SK-N-SH (cell line): ENCODE measurements at regions not wholly inside any gene's neighbourhood (a gene's known extent, or its start where the extent isn't known, plus 50 kb on each side); places are given as distances from the start of the nearest gene placed in this dataset.

Experiments used
- CTCF ChIP-seq: fragments of 200-600 bp; sonication (generic); IDR thresholded peaks from 2 replicates; pipeline ENCODE4 v1.6.1; 2017; ENCODE audit warnings: antibody characterized with exemption, mild to moderate bottlenecking, moderate library complexity
- TF ChIP-seq, protein P1 (sequence below): IDR thresholded peaks from 2 replicates; pipeline ENCODE4 v1.6.1; 2012; ENCODE audit warnings: mild to moderate bottlenecking, low read depth, low read length, moderate library complexity

GRCh38 chr2:62352031-62352430 lies 154.0 kb downstream of the TMEM17 start:
- no peak for TF ChIP-seq CTCF
- TF ChIP-seq, protein P1, sequence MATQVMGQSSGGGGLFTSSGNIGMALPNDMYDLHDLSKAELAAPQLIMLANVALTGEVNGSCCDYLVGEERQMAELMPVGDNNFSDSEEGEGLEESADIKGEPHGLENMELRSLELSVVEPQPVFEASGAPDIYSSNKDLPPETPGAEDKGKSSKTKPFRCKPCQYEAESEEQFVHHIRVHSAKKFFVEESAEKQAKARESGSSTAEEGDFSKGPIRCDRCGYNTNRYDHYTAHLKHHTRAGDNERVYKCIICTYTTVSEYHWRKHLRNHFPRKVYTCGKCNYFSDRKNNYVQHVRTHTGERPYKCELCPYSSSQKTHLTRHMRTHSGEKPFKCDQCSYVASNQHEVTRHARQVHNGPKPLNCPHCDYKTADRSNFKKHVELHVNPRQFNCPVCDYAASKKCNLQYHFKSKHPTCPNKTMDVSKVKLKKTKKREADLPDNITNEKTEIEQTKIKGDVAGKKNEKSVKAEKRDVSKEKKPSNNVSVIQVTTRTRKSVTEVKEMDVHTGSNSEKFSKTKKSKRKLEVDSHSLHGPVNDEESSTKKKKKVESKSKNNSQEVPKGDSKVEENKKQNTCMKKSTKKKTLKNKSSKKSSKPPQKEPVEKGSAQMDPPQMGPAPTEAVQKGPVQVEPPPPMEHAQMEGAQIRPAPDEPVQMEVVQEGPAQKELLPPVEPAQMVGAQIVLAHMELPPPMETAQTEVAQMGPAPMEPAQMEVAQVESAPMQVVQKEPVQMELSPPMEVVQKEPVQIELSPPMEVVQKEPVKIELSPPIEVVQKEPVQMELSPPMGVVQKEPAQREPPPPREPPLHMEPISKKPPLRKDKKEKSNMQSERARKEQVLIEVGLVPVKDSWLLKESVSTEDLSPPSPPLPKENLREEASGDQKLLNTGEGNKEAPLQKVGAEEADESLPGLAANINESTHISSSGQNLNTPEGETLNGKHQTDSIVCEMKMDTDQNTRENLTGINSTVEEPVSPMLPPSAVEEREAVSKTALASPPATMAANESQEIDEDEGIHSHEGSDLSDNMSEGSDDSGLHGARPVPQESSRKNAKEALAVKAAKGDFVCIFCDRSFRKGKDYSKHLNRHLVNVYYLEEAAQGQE = no peak
